H9 (cell line): ENCODE measurements at regions not wholly inside any gene's neighbourhood (a gene's known extent, or its start where the extent isn't known, plus 50 kb on each side); places are given as distances from the start of the nearest gene placed in this dataset.

Source experiments
- DNase-seq: peaks from one replicate; pipeline ENCODE4 v3.0.0-alpha.2; 2017
- H2AFZ ChIP-seq: one replicate; pipeline ENCODE4 v1.6.1; 2013; ENCODE audit warnings: mild to moderate bottlenecking, low read length, control low read depth, moderate library complexity
- H2AK5ac ChIP-seq: 2 replicates; pipeline ENCODE4 v1.6.1; 2013; ENCODE audit warnings: low read length, control low read depth, mixed read lengths; ENCODE audit not compliant: insufficient read length
- H2BK120ac ChIP-seq: one replicate; pipeline ENCODE4 v1.6.1; 2013; ENCODE audit warnings: low read depth, mild to moderate bottlenecking, low read length, control low read depth, inconsistent platforms; ENCODE audit not compliant: poor library complexity, severe bottlenecking
- H2BK12ac ChIP-seq: 2 replicates; pipeline ENCODE4 v1.6.1; 2013; ENCODE audit warnings: low read length, control low read depth, mixed read lengths, low read depth; ENCODE audit not compliant: insufficient read length
- H2BK15ac ChIP-seq: 2 replicates; pipeline ENCODE4 v1.6.1; 2013; ENCODE audit warnings: low read depth, low read length, control low read depth
- H2BK20ac ChIP-seq: one replicate; pipeline ENCODE4 v1.6.1; 2013; ENCODE audit warnings: low read depth, mild to moderate bottlenecking, low read length, control low read depth, inconsistent platforms; ENCODE audit not compliant: poor library complexity, severe bottlenecking
- H2BK5ac ChIP-seq: 2 replicates; pipeline ENCODE4 v1.6.1; 2013; ENCODE audit warnings: low read length, control low read depth, mixed read lengths; ENCODE audit not compliant: insufficient read length
- H3K14ac ChIP-seq: 2 replicates; pipeline ENCODE4 v1.6.1; 2013; ENCODE audit warnings: low read length, control low read depth; ENCODE audit not compliant: insufficient read depth
- H3K18ac ChIP-seq: 2 replicates; pipeline ENCODE4 v1.6.1; 2013; ENCODE audit warnings: low read depth, mild to moderate bottlenecking, mixed read lengths, low read length, control low read depth; ENCODE audit not compliant: insufficient read length
- H3K23ac ChIP-seq: 2 replicates; pipeline ENCODE4 v1.6.1; 2013; ENCODE audit warnings: low read length, control low read depth, mixed read lengths, low read depth; ENCODE audit not compliant: insufficient read length
- H3K23me2 ChIP-seq: 2 replicates; pipeline ENCODE4 v1.6.1; 2013; ENCODE audit warnings: low read depth, mild to moderate bottlenecking, mixed read lengths, low read length, control low read depth; ENCODE audit not compliant: insufficient read length, poor library complexity, severe bottlenecking
- H3K27ac ChIP-seq: 2 replicates; pipeline ENCODE4 v1.5.1; 2013; ENCODE audit warnings: low read length, control low read depth, mixed read lengths, low read depth; ENCODE audit not compliant: insufficient read length
- H3K27me3 ChIP-seq: 2 replicates; pipeline ENCODE4 v1.6.1; 2013; ENCODE audit warnings: low read length, control low read depth, inconsistent platforms; ENCODE audit not compliant: insufficient read depth
- H3K4ac ChIP-seq: 2 replicates; pipeline ENCODE4 v1.6.1; 2013; ENCODE audit warnings: low read depth, mild to moderate bottlenecking, control low read depth, inconsistent platforms, low read length, moderate library complexity
- H3K4me1 ChIP-seq: 2 replicates; pipeline ENCODE4 v1.6.1; 2013; ENCODE audit warnings: low read length, control low read depth, inconsistent platforms; ENCODE audit not compliant: insufficient read depth
- H3K4me2 ChIP-seq: 2 replicates; pipeline ENCODE4 v1.6.1; 2013; ENCODE audit warnings: low read length, control low read depth, mixed read lengths; ENCODE audit not compliant: insufficient read length, insufficient read depth
- H3K56ac ChIP-seq: 2 replicates; pipeline ENCODE4 v1.6.1; 2013; ENCODE audit warnings: low read depth, mild to moderate bottlenecking, mixed read lengths, low read length, control low read depth; ENCODE audit not compliant: insufficient read length
- H3K79me1 ChIP-seq: 2 replicates; pipeline ENCODE4 v1.6.1; 2013; ENCODE audit warnings: low read depth, mild to moderate bottlenecking, moderate library complexity, low read length, control low read depth, inconsistent platforms; ENCODE audit not compliant: insufficient read depth, poor library complexity, severe bottlenecking
- H3K79me2 ChIP-seq: 2 replicates; pipeline ENCODE4 v1.6.1; 2013; ENCODE audit warnings: low read length, control low read depth, inconsistent platforms; ENCODE audit not compliant: insufficient read depth
- H3K9ac ChIP-seq: 2 replicates; pipeline ENCODE4 v1.6.1; 2013; ENCODE audit warnings: low read length, control low read depth, mixed read lengths; ENCODE audit not compliant: insufficient read length; ENCODE audit errors: extremely low read depth
- H3K9me3 ChIP-seq: one replicate; pipeline ENCODE4 v1.6.1; 2013; ENCODE audit warnings: low read depth, low read length, inconsistent platforms; ENCODE audit not compliant: control insufficient read depth
- H3T11ph ChIP-seq: one replicate; pipeline ENCODE4 v1.6.1; 2013; ENCODE audit warnings: mild to moderate bottlenecking, low read length, control low read depth, inconsistent platforms
- H4K20me1 ChIP-seq: one replicate; pipeline ENCODE4 v1.6.1; 2013; ENCODE audit not compliant: control insufficient read depth, insufficient read length, insufficient read depth
- H4K5ac ChIP-seq: 2 replicates; pipeline ENCODE4 v1.6.1; 2013; ENCODE audit warnings: low read depth, mild to moderate bottlenecking, mixed read lengths, low read length, control low read depth; ENCODE audit not compliant: insufficient read length
- H4K8ac ChIP-seq: replicated peaks from 2 replicates; pipeline ENCODE4 v1.6.1; 2013; ENCODE audit warnings: low read length, control low read depth, mixed read lengths, low read depth; ENCODE audit not compliant: insufficient read length
- H4K91ac ChIP-seq: 2 replicates; pipeline ENCODE4 v1.6.1; 2013; ENCODE audit warnings: low read depth, mild to moderate bottlenecking, moderate library complexity, mixed read lengths, low read length, control low read depth; ENCODE audit not compliant: insufficient read length
- H3K27ac Mint-ChIP-seq, 3 experiments: 2 replicates in 2 of 3; 3 replicates in 1 of 3; pipeline ENCODE4 v1.8.0; 2020 to 2021; ENCODE audit warnings: mixed read lengths in 3 of 3, mild to moderate bottlenecking in 1 of 3, moderate library complexity in 1 of 3
- H3K27me3 Mint-ChIP-seq: 2 replicates; pipeline ENCODE4 v1.8.0; 2021; ENCODE audit warnings: low read depth, mild to moderate bottlenecking, moderate library complexity, mixed read lengths
- H3K36me3 Mint-ChIP-seq, 3 experiments: 2 replicates in 2 of 3; 3 replicates in 1 of 3; pipeline ENCODE4 v1.8.0; 2020 to 2021; ENCODE audit warnings: low read depth in 3 of 3, mixed read lengths in 3 of 3; ENCODE audit not compliant: insufficient read depth in 1 of 3
- H3K4me1 Mint-ChIP-seq, 2 experiments: 2 replicates each; pipeline ENCODE4 v1.8.0; 2020; ENCODE audit warnings: mixed read lengths in 2 of 2
- H3K4me3 Mint-ChIP-seq, 2 experiments: 2 replicates in 1 of 2; 3 replicates in 1 of 2; pipeline ENCODE4 v1.8.0; 2020 to 2021; ENCODE audit warnings: mild to moderate bottlenecking in 2 of 2, mixed read lengths in 2 of 2, moderate library complexity in 1 of 2
- H3K9me3 Mint-ChIP-seq, 2 experiments: 2 replicates in 1 of 2; 3 replicates in 1 of 2; pipeline ENCODE4 v1.8.0; 2020; ENCODE audit warnings: mild to moderate bottlenecking in 2 of 2, mixed read lengths in 2 of 2, moderate library complexity in 1 of 2
- CTCF ChIP-seq: fragments of 200-600 bp; sonication (generic); conservative IDR thresholded peaks from 3 replicates; pipeline ENCODE4 v1.8.0; 2021; ENCODE audit warnings: antibody characterized with exemption, mild to moderate bottlenecking
- WGBS: extraction: QIAGEN DNeasy Blood & Tissue Kit; methylation state at CpG from one replicate; pipeline ENCODE4 v1.1.7; 2013; ENCODE audit warnings: missing lambda C conversion rate, low lambda C conversion rate, mixed read lengths; ENCODE audit not compliant: insufficient read length; ENCODE audit errors: extremely low coverage; 5-methylcytosine and 5-hydroxymethylcytosine counted together

GRCh38 chr14:26866721-26867120 is 268.9 kb upstream of the NOVA1 start:
- H3K27ac Mint-ChIP-seq = no peak overlapping the region
- Histone ChIP-seq H4K20me1 (no peaks in the 10 kb centered on the region), H3K18ac (no peak overlapping the region), H3K27ac (no peak overlapping the region), H3K27me3 (no peaks in the 10 kb centered on the region), H3K4me2 (no peak overlapping the region), H3K23me2 (no peaks in the 10 kb centered on the region), H4K5ac (no peak overlapping the region), H3K56ac (no peak overlapping the region), H2AFZ (no peak overlapping the region), H2BK12ac (no peak overlapping the region), H2BK15ac (no peak overlapping the region), H4K8ac (no peak overlapping the region), H3K4me1 (no peaks in the 10 kb centered on the region), H3K79me1 (no peaks in the 10 kb centered on the region), H2AK5ac (no peak overlapping the region), H3K4ac (no peak overlapping the region), H3K79me2 (no peaks in the 10 kb centered on the region), H2BK20ac (no peak overlapping the region), H3K9me3 (no peaks in the 10 kb centered on the region), H3K23ac (no peak overlapping the region), H3T11ph (no peak overlapping the region), H4K91ac (no peak overlapping the region), H2BK5ac (no peak overlapping the region), H2BK120ac (no peak overlapping the region), H3K9ac (no peak overlapping the region), H3K14ac (no peak overlapping the region)
- H3K9me3 Mint-ChIP-seq = no peaks in the 10 kb centered on the region
- H3K36me3 Mint-ChIP-seq = no peaks in the 10 kb centered on the region
- no peak for TF ChIP-seq CTCF
- WGBS = no CpG with 5 or more reads among the region's 1 CpG
- H3K27me3 Mint-ChIP-seq = no peaks in the 10 kb centered on the region
- H3K4me1 Mint-ChIP-seq = peaks cover 18 to 22% of the 10 kb centered on the region in 2 experiments
- DNase-seq = no peak
- no peak overlapping the region for H3K4me3 Mint-ChIP-seq
